ENCODE measurements at regions not wholly inside any gene's neighbourhood (a gene's known extent, or its start where the extent isn't known, plus 50 kb on each side); places are given as distances from the start of the nearest gene placed in this dataset.

GRCh38 chr4:175932116-175932515 is 120.1 kb upstream of the GPM6A start:
- no peaks in the 10 kb centered on the region for H3K27me3 ChIP-seq (replicated peaks in 1 of 7)
- no peaks in the 10 kb centered on the region for H3K9me3 ChIP-seq
- H3K4me3 ChIP-seq = no peak overlapping the region
- H3K36me3 ChIP-seq = no peaks in the 10 kb centered on the region
- DNase-seq = no peak
- 95 to 98% (median 95%) methylated on average over 9 of the region's 9 CpGs for WGBS, 5 donors
- no peak overlapping the region for H3K27ac ChIP-seq
- no peaks in the 10 kb centered on the region for H3K4me1 ChIP-seq
- TF ChIP-seq POLR2A (IDR thresholded peaks at IDR 0.05) = no peak
- no peak for TF ChIP-seq POLR2AphosphoS5 (IDR thresholded peaks at IDR 0.05)
- TF ChIP-seq CTCF (IDR thresholded peaks at IDR 0.05 in 8 of 11, conservative IDR thresholded peaks at IDR 0.05 in 3 of 11) = no peak
- intact Hi-C loops (cut with DNase I; ENCODE audit: low total_unique reads) = no loop called here

GRCh38 chr4:175934506-175934905 is 122.4 kb upstream of the GPM6A start:
- intact Hi-C loops (cut with DNase I; ENCODE audit: low total_unique reads) = no loop called here

GRCh38 chr4:175935016-175935661 is 123.1 kb upstream of the GPM6A start:
- H3K27ac ChIP-seq = no peak overlapping the region
- intact Hi-C loops (cut with DNase I; ENCODE audit: low total_unique reads) = no loop called here
- H3K4me3 ChIP-seq = no peak overlapping the region
- DNase-seq = no peak
- no peaks in the 10 kb centered on the region for H3K27me3 ChIP-seq (replicated peaks in 1 of 7)
- no peak for TF ChIP-seq POLR2AphosphoS5 (IDR thresholded peaks at IDR 0.05)
- TF ChIP-seq CTCF (IDR thresholded peaks at IDR 0.05 in 8 of 11, conservative IDR thresholded peaks at IDR 0.05 in 3 of 11) = no peak
- no peak for TF ChIP-seq POLR2A (IDR thresholded peaks at IDR 0.05)
- no peaks in the 10 kb centered on the region for H3K4me1 ChIP-seq
- no peaks in the 10 kb centered on the region for H3K9me3 ChIP-seq
- H3K36me3 ChIP-seq = no peaks in the 10 kb centered on the region

More at GRCh38 chr4:175934506-175934905, 122.4 kb upstream of the GPM6A start:
- Histone ChIP-seq H3K4me3 (no peak overlapping the region), H3K27me3 (replicated peaks in 1 of 7) (no peaks in the 10 kb centered on the region), H3K4me1 (no peaks in the 10 kb centered on the region), H3K36me3 (no peaks in the 10 kb centered on the region), H3K9me3 (no peaks in the 10 kb centered on the region), H3K27ac (no peak overlapping the region)
- WGBS, 5 donors = 84 to 92% (median 87%) methylated on average over 3 of the region's 3 CpGs
- TF ChIP-seq POLR2AphosphoS5 (IDR thresholded peaks at IDR 0.05) = no peak
- no peak for TF ChIP-seq CTCF (IDR thresholded peaks at IDR 0.05 in 8 of 11, conservative IDR thresholded peaks at IDR 0.05 in 3 of 11)
- TF ChIP-seq POLR2A (IDR thresholded peaks at IDR 0.05) = no peak
- no peak for DNase-seq

- H3K27me3 ChIP-seq (replicated peaks in 1 of 7) = no peaks in the 10 kb centered on the region
- no peaks in the 10 kb centered on the region for H3K36me3 ChIP-seq
- no peak for DNase-seq
- 75 to 84% (median 81%) methylated on average over 10 of the region's 10 CpGs for WGBS, 5 donors
- no peak overlapping the region for H3K4me3 ChIP-seq
- TF ChIP-seq CTCF (IDR thresholded peaks at IDR 0.05 in 8 of 11, conservative IDR thresholded peaks at IDR 0.05 in 3 of 11) = no peak
- no peak for TF ChIP-seq POLR2AphosphoS5 (IDR thresholded peaks at IDR 0.05)
- no peak for TF ChIP-seq POLR2A (IDR thresholded peaks at IDR 0.05)
- H3K27ac ChIP-seq = no peak overlapping the region
- no peaks in the 10 kb centered on the region for H3K9me3 ChIP-seq
- H3K4me1 ChIP-seq = peaks cover 0 to 13% (median 0%) of the 10 kb centered on the region in 6 donors
- intact Hi-C loops (cut with DNase I; ENCODE audit: low total_unique reads) = no loop called here
Observed at GRCh38 chr4:175944126-175944910, 121.3 kb upstream of the WDR17 start.

Data from spleen (tissue), 11 donors.